Right lobe of liver (tissue), 6 donors: ENCODE measurements at regions not wholly inside any gene's neighbourhood (a gene's known extent, or its start where the extent isn't known, plus 50 kb on each side); places are given as distances from the start of the nearest gene placed in this dataset.
A peak's percentile ranks its signal among the peaks of the same experiment; 100 is the strongest.

ENCODE experiments used
- ATAC-seq, 4 donors: fragments of 200-7000 bp; cut with Tn5 transposase; one replicate each; pipeline ENCODE4 v1.9.1; 2020; ENCODE audit warnings: mild to moderate bottlenecking in 4 of 4, moderate library complexity in 4 of 4
- DNase-seq, 3 donors: peaks; one replicate each; pipeline ENCODE4 v3.0.0-alpha.2; 2020
- H3K27ac ChIP-seq, 3 donors: fragments of 200-600 bp; one replicate each; pipeline ENCODE4 v1.8.0; 2022
- H3K27me3 ChIP-seq, 2 donors: fragments of 200-600 bp; one replicate each; pipeline ENCODE4 v1.8.0; 2022
- H3K36me3 ChIP-seq, 4 donors: fragments of 200-600 bp; sonication (generic) in 1 of 4; one replicate each; pipeline versions ENCODE4 v1.5.1 to v1.8.0; 2017 to 2022; ENCODE audit warnings: control low read depth in 1 of 4
- H3K4me1 ChIP-seq, 4 donors: fragments of 200-600 bp; sonication (generic) in 1 of 4; one replicate each; pipeline versions ENCODE4 v1.5.1 to v1.8.0; 2017 to 2022; ENCODE audit warnings: control low read depth in 1 of 4
- H3K4me3 ChIP-seq, 3 donors: fragments of 200-600 bp; one replicate each; pipeline ENCODE4 v1.8.0; 2022
- H3K9me3 ChIP-seq, 4 donors: fragments of 200-600 bp; sonication (generic) in 1 of 4; one replicate each; pipeline versions ENCODE4 v1.5.1 to v1.8.0; 2017 to 2022; ENCODE audit warnings: control low read depth in 1 of 4
- POLR2A ChIP-seq: fragments of 450-650 bp; IDR thresholded peaks from one replicate; pipeline ENCODE4 v1.6.1; 2017; ENCODE audit warnings: antibody characterized with exemption, mild to moderate bottlenecking
- WGBS: methylation state at CpG from one replicate; pipeline ENCODE4 v1.1.6; 2018; ENCODE audit warnings: low coverage, low lambda C conversion rate; ENCODE audit not compliant: insufficient coverage; ENCODE audit errors: missing lambda C conversion rate; 5-methylcytosine and 5-hydroxymethylcytosine counted together
- intact Hi-C, 2 donors: fragments of 100-400 bp; cut with DNase I; formaldehyde crosslinking; loops; one replicate each; pipeline versions ENCODE4 v1.11.2 to v1.14.1; 2022
- TF ChIP-seq, protein P1 (sequence below), 4 donors: fragments of 200-600 bp in 3 of 4; fragments of 450-650 bp in 1 of 4; IDR thresholded peaks; one replicate each; pipeline versions ENCODE4 v1.5.1 to v1.8.0; 2016 to 2022; ENCODE audit warnings: antibody characterized with exemption in 4 of 4, mild to moderate bottlenecking in 2 of 4
- donor health status: DM: no; HTN: yes; CAD: no.
- donor health status: DM: no; HTN: no; CAD: no.
- donor health status: DM: no; HTN: no; CAD: no.
- donor health status: DM: no; HTN: yes; CAD: no.
- donor health status: DM: no; HTN: yes; CAD: no.

DNA sequence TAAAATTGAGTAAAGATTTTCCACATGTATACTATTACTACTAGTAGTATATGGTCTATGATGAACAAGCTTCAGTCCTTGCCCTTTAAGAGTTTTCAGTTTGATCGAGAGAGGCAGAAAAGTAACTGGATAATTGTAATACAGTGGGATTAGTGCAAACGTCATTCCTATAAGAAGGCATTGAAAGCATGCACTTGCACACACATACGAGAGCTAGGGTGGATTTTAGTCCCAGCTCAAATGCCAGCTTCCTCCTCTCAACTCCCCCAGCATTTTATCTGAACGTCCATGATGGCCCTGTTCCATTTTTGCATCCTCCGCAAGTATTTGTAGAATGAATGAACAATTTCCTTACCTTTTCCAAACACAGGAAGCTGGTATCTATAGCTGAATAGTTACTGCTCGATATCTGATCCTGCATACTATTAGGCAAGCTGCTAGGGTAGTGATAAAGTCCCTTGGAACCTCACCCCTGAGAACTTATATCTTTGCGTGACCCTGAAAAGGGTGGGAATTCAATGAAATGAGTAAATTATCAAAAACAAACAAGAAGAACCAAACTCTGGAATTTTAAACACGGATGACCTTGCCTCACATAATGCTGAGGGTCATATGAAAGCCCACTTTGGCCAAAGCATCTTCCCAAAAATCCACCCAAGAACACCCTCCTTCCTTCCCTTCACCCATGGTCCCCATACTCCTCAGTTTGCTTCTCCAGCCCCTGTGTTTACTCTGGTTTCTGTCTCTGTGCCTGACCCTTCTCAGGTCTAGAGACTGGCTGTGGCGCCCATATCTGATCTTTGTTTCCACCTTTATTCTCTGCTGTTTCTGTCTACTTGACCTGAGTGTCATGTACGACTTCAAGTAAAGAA, 60.5 kb downstream of the TMEM100 start:
- TF ChIP-seq, protein P1, sequence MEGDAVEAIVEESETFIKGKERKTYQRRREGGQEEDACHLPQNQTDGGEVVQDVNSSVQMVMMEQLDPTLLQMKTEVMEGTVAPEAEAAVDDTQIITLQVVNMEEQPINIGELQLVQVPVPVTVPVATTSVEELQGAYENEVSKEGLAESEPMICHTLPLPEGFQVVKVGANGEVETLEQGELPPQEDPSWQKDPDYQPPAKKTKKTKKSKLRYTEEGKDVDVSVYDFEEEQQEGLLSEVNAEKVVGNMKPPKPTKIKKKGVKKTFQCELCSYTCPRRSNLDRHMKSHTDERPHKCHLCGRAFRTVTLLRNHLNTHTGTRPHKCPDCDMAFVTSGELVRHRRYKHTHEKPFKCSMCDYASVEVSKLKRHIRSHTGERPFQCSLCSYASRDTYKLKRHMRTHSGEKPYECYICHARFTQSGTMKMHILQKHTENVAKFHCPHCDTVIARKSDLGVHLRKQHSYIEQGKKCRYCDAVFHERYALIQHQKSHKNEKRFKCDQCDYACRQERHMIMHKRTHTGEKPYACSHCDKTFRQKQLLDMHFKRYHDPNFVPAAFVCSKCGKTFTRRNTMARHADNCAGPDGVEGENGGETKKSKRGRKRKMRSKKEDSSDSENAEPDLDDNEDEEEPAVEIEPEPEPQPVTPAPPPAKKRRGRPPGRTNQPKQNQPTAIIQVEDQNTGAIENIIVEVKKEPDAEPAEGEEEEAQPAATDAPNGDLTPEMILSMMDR (IDR thresholded peaks at IDR 0.05) = no peak
- TF ChIP-seq POLR2A = no peak
- H3K27ac ChIP-seq = no peak overlapping the region
- H3K4me1 ChIP-seq = peaks cover 0 to 12% (median 0%) of the 10 kb centered on the region in 4 donors
- DNase-seq (no peak), ATAC-seq (no peak)
- intact Hi-C loops = no loop called here
- no peak overlapping the region for H3K4me3 ChIP-seq
- 83% methylated on average over 10 of the region's 10 CpGs for WGBS
- H3K9me3 ChIP-seq = no peaks in the 10 kb centered on the region
- no peaks in the 10 kb centered on the region for H3K27me3 ChIP-seq
- no peaks in the 10 kb centered on the region for H3K36me3 ChIP-seq

DNA sequence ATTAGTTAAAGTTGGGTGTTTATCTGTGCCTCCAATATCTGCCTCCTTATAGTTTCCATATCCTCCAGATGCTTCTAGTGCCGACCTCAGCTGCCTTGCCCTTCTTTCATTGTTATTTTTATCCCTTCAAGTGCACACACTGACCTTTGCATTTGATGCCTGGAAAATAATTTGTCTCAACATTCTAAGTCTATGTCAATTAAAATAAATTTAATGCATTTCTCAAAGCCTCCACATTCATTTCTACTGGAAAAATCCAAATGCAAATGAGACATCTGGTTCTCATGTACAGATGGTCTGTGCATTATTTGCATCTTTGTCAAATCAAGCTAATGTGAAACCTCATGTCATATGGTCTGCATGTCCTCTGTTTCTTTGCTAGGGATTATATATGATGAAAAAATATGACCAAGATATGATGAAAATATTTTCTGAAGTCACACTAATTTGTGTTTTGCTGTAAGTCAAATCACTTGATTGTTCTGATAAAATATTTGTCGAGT, 61.4 kb downstream of the TMEM100 start:
- Histone ChIP-seq H3K36me3 (no peaks in the 10 kb centered on the region), H3K9me3 (no peaks in the 10 kb centered on the region), H3K4me1 (peaks cover 0 to 12% (median 0%) of the 10 kb centered on the region in 4 donors), H3K27ac (no peak overlapping the region), H3K27me3 (no peaks in the 10 kb centered on the region), H3K4me3 (no peak overlapping the region)
- ATAC-seq (no peak), DNase-seq (no peak)
- intact Hi-C loops = no loop called here
- WGBS = 76% methylated on average over 2 of the region's 2 CpGs
- TF ChIP-seq POLR2A = no peak
- TF ChIP-seq, protein P1 (IDR thresholded peaks at IDR 0.05) = no peak

DNA sequence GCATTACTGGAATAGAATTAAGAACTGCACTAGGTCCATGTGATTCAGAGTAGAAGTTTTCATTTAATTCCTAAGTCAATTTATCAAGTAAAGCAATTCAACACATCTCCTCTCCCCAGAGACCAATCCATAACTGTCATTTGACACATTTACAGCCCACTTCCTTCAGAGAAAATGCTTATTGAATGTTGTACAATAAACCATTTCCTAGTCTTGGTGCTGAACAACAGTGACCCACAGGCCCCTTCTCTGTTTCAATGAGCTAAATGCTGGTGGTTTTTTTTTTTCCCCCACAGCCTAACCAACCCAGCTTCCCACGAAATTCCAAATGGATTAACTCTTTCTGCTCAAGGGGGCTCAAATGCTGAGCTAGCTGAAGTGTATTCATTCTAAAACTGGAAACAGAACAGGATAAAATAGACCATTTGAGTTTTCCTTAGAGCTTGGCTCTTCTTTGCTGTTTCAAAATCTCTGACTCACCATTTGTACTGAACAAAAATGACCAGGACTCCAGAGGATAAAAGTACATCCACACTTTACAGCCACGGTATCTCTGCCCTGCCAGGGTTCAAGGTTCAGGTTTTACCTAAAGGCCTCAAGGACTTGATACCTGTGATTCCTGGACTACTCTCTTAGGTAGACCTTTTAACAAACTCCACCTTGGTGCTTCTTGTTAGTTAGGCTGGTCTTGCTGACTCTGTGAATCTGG, 62.3 kb downstream of the TMEM100 start:
- no peak overlapping the region for H3K4me3 ChIP-seq
- H3K36me3 ChIP-seq = no peaks in the 10 kb centered on the region
- H3K4me1 ChIP-seq = peaks cover 0 to 12% (median 0%) of the 10 kb centered on the region in 4 donors
- DNase-seq (peak in 1 of 3 donors; percentile 56), ATAC-seq (peak; percentile 71 to 93 (median 87))
- peak overlapping the region in 2 of 3 donors; percentile 22 to 63 for H3K27ac ChIP-seq
- no peaks in the 10 kb centered on the region for H3K27me3 ChIP-seq
- intact Hi-C loops = no loop called here
- no peak for TF ChIP-seq POLR2A
- TF ChIP-seq, protein P1 (IDR thresholded peaks at IDR 0.05) = no peak
- no peaks in the 10 kb centered on the region for H3K9me3 ChIP-seq
- WGBS = 8% methylated on average over 2 of the region's 2 CpGs

DNA sequence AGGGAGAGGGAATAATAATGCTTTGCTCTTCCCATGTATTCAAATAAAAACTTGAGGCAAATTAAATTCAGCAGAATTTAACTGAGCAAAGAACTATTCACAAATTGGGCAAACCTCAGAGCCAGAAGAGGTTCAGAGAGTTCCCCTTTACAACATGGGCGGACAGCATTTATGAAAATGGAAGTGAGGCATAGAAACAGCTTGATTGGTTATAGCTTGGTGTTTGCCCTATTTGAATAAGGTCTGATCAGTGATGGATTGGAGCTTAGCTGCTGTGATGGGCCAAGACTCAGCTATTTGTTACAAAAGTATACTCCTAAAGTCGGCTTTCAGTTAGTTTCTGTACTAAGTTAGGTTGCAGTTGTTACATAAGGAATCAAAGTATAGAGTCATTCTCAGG, 63.0 kb downstream of the TMEM100 start:
- WGBS = 100% methylated on average over 1 of the region's 2 CpGs
- Histone ChIP-seq H3K4me3 (no peak overlapping the region), H3K9me3 (no peaks in the 10 kb centered on the region), H3K4me1 (peaks cover 0 to 12% (median 0%) of the 10 kb centered on the region in 4 donors), H3K27ac (no peak overlapping the region), H3K36me3 (no peaks in the 10 kb centered on the region), H3K27me3 (no peaks in the 10 kb centered on the region)
- no peak for DNase-seq
- TF ChIP-seq, protein P1 (IDR thresholded peaks at IDR 0.05) = no peak
- no peak for TF ChIP-seq POLR2A
- ATAC-seq = no peak
- intact Hi-C loops = no loop called here
